ENCODE measurements at regions not wholly inside any gene's neighbourhood (a gene's known extent, or its start where the extent isn't known, plus 50 kb on each side); places are given as distances from the start of the nearest gene placed in this dataset.

DNA sequence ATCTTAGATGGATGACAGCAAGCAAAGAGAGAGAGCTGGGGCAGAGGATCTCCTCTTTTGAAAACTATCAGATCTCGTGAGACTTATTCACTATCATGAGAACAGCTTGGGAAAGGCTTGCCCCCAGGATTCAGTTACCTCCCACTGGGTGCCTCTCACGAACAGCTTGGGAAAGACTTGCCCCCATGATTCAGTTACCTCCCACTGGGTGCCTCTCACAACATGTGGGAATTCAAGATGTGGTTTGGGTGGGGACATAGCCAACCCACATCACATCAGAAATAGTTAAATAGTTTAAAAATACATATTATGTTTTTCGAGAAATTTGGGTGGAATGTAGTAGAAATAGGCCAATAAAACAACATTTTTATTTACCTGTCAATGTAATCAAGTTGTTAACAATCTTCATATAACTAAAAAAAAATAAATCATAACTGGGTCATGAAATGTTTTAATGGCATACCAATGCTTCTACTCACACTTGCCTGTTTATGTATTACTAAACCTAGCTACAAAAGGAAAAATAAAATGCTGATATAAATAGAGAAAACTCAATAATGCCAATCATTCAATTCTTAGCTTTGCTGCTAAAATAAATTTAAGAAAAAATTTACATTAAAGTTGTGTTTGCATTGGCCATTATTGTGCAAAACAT is 608.9 kb downstream of the SUCLG1 start:
- TF ChIP-seq, protein P1, sequence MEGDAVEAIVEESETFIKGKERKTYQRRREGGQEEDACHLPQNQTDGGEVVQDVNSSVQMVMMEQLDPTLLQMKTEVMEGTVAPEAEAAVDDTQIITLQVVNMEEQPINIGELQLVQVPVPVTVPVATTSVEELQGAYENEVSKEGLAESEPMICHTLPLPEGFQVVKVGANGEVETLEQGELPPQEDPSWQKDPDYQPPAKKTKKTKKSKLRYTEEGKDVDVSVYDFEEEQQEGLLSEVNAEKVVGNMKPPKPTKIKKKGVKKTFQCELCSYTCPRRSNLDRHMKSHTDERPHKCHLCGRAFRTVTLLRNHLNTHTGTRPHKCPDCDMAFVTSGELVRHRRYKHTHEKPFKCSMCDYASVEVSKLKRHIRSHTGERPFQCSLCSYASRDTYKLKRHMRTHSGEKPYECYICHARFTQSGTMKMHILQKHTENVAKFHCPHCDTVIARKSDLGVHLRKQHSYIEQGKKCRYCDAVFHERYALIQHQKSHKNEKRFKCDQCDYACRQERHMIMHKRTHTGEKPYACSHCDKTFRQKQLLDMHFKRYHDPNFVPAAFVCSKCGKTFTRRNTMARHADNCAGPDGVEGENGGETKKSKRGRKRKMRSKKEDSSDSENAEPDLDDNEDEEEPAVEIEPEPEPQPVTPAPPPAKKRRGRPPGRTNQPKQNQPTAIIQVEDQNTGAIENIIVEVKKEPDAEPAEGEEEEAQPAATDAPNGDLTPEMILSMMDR (IDR thresholded peaks at IDR 0.05), result no peak
- TF ChIP-seq POLR2A (IDR thresholded peaks at IDR 0.05), result no peak

Data from body of pancreas (tissue), 4 donors.